IMR-90 (cell line): ENCODE measurements at regions not wholly inside any gene's neighbourhood (a gene's known extent, or its start where the extent isn't known, plus 50 kb on each side); places are given as distances from the start of the nearest gene placed in this dataset.

Experiments
- ATAC-seq: fragments of 200-7000 bp; cut with Tn5 transposase; 2 replicates; pipeline ENCODE4 v1.9.1; 2020; ENCODE audit warnings: low read depth, mild to moderate bottlenecking, moderate library complexity
- BruUV-seq: library from RNA; stranded (reverse); fragments of 400-500 nt; replicated peaks from 2 replicates; lab custom pipeline; 2021; lab: Mats Ljungman, UMichigan
- CTCF ChIA-PET: fragments of 300-600 bp; formaldehyde crosslinking; extraction: SDS; loops from one replicate; lab custom pipeline; 2021; ENCODE audit warnings: antibody characterized with exemption; lab: Yijun Ruan, JAX
- POLR2A ChIA-PET: fragments of 300-600 bp; sonication (Branson Sonifier 250); formaldehyde crosslinking; loops from one replicate; lab custom pipeline; 2022; ENCODE audit warnings: antibody characterized with exemption; ENCODE audit not compliant: unreplicated experiment; lab: Charles Lee
- DNase-seq: peaks from one replicate; pipeline ENCODE4 v3.0.0; 2013
- H2AFZ ChIP-seq: replicated peaks from 2 replicates; pipeline ENCODE3; 2013; ENCODE audit warnings: low read length, mild to moderate bottlenecking; ENCODE audit not compliant: poor library complexity
- H2AK5ac ChIP-seq: 2 replicates; pipeline ENCODE4 v1.6.1; 2013; ENCODE audit warnings: low read depth, low read length, inconsistent platforms
- H2AK9ac ChIP-seq: replicated peaks from 2 replicates; pipeline ENCODE3; 2013; ENCODE audit warnings: mild to moderate bottlenecking, low read depth, low read length, moderate library complexity; ENCODE audit not compliant: poor library complexity
- H2BK120ac ChIP-seq: 2 replicates; pipeline ENCODE4 v1.6.1; 2013; ENCODE audit warnings: low read depth, low read length, inconsistent platforms
- H2BK15ac ChIP-seq: 3 replicates; pipeline ENCODE4 v1.6.1; 2013; ENCODE audit warnings: low read depth, low read length, inconsistent platforms
- H2BK20ac ChIP-seq: 2 replicates; pipeline ENCODE4 v1.6.1; 2013; ENCODE audit warnings: low read depth, mild to moderate bottlenecking, inconsistent platforms, low read length, moderate library complexity
- H2BK5ac ChIP-seq: 2 replicates; pipeline ENCODE4 v1.6.1; 2013; ENCODE audit warnings: mild to moderate bottlenecking, low read depth, low read length, inconsistent platforms; ENCODE audit not compliant: poor library complexity, severe bottlenecking
- H3K14ac ChIP-seq: replicated peaks from 2 replicates; pipeline ENCODE4 v1.6.1; 2013; ENCODE audit warnings: low read depth, low read length, inconsistent platforms
- H3K18ac ChIP-seq: 2 replicates; pipeline ENCODE4 v1.6.1; 2013; ENCODE audit warnings: low read depth, low read length, control low read depth
- H3K23ac ChIP-seq: 2 replicates; pipeline ENCODE4 v1.6.1; 2013; ENCODE audit warnings: low read depth, low read length, inconsistent platforms
- H3K27ac ChIP-seq: 2 replicates; pipeline ENCODE4 v1.5.1; 2013; ENCODE audit warnings: mild to moderate bottlenecking, control low read depth, low read length; ENCODE audit not compliant: insufficient read depth
- H3K27me3 ChIP-seq: 2 replicates; pipeline ENCODE4 v1.6.1; 2013; ENCODE audit warnings: low read length; ENCODE audit not compliant: control insufficient read depth, insufficient read depth
- H3K36me3 ChIP-seq: 2 replicates; pipeline ENCODE4 v1.6.1; 2013; ENCODE audit warnings: low read length, mixed read lengths; ENCODE audit not compliant: control insufficient read depth, insufficient read depth
- H3K4ac ChIP-seq: 2 replicates; pipeline ENCODE4 v1.6.1; 2013; ENCODE audit warnings: low read depth, low read length, inconsistent platforms
- H3K4me1 ChIP-seq: 2 replicates; pipeline ENCODE4 v1.6.1; 2013; ENCODE audit warnings: low read length, mixed read lengths; ENCODE audit not compliant: control insufficient read depth, insufficient read depth
- H3K4me2 ChIP-seq: 2 replicates; pipeline ENCODE4 v1.6.1; 2013; ENCODE audit warnings: low read depth, mild to moderate bottlenecking, control low read depth, low read length, moderate library complexity
- H3K4me3 ChIP-seq: 2 replicates; pipeline ENCODE4 v1.5.1; 2013; ENCODE audit warnings: low read depth, mild to moderate bottlenecking, control low read depth, low read length, moderate library complexity; ENCODE audit not compliant: insufficient read depth
- H3K56ac ChIP-seq: 2 replicates; pipeline ENCODE4 v1.6.1; 2013; ENCODE audit warnings: low read length, inconsistent platforms; ENCODE audit not compliant: insufficient read depth; ENCODE audit errors: extremely low read depth
- H3K79me1 ChIP-seq, 2 experiments: 2 replicates each; pipeline ENCODE4 v1.6.1; 2013; ENCODE audit warnings: low read length in 2 of 2, inconsistent platforms in 1 of 2, low read depth in 1 of 2
- H3K9ac ChIP-seq: 2 replicates; pipeline ENCODE4 v1.6.1; 2013; ENCODE audit warnings: low read depth, low read length, control low read depth
- H3K9me1 ChIP-seq: 2 replicates; pipeline ENCODE4 v1.6.1; 2013; ENCODE audit warnings: low read length, inconsistent platforms; ENCODE audit not compliant: insufficient read depth
- H3K9me3 ChIP-seq: 2 replicates; pipeline ENCODE4 v1.6.1; 2013; ENCODE audit warnings: low read length; ENCODE audit not compliant: control insufficient read depth, insufficient read depth
- H4K20me1 ChIP-seq: 2 replicates; pipeline ENCODE4 v1.6.1; 2013; ENCODE audit warnings: low read length, inconsistent platforms; ENCODE audit not compliant: insufficient read depth
- H4K5ac ChIP-seq: 2 replicates; pipeline ENCODE4 v1.6.1; 2013; ENCODE audit warnings: mild to moderate bottlenecking, low read depth, low read length, control low read depth
- H4K8ac ChIP-seq, 2 experiments: 2 replicates each; pipeline ENCODE4 v1.6.1; 2013; ENCODE audit warnings: low read depth in 2 of 2, low read length in 2 of 2, control low read depth in 1 of 2, inconsistent platforms in 1 of 2
- H4K91ac ChIP-seq: 2 replicates; pipeline ENCODE4 v1.6.1; 2013; ENCODE audit warnings: low read depth, low read length, inconsistent platforms; ENCODE audit not compliant: insufficient read depth
- CEBPB ChIP-seq: IDR thresholded peaks from 2 replicates; pipeline ENCODE4 v1.6.1; 2012; ENCODE audit warnings: low read depth, low read length, improper control_type of control experiment
- CHD1 ChIP-seq: IDR thresholded peaks from 2 replicates; pipeline ENCODE4 v1.6.1; 2012; ENCODE audit warnings: low read depth, low read length, improper control_type of control experiment
- POLR2A ChIP-seq: IDR thresholded peaks from 2 replicates; pipeline ENCODE4 v1.6.1; 2012; ENCODE audit warnings: mild to moderate bottlenecking, low read depth, low read length
- SMC3 ChIP-seq: fragments of 150-350 bp; IDR thresholded peaks from 2 replicates; pipeline ENCODE4 v1.6.1; 2016; ENCODE audit warnings: low read depth, mild to moderate bottlenecking, antibody characterized with exemption, low read length, moderate library complexity
- USF2 ChIP-seq: fragments of 150-350 bp; IDR thresholded peaks from 2 replicates; pipeline ENCODE4 v1.6.1; 2017; ENCODE audit warnings: mild to moderate bottlenecking, antibody characterized with exemption, low read length, low read depth
- WGBS, 2 experiments: methylation state at CpG; one replicate each; pipeline versions ENCODE4 v1.1.5 to v1.1.7; 2013; ENCODE audit warnings: missing lambda C conversion rate in 2 of 2; ENCODE audit not compliant: insufficient read length in 1 of 2; ENCODE audit errors: extremely low coverage in 2 of 2; 5-methylcytosine and 5-hydroxymethylcytosine counted together
- dilution Hi-C: fragments of 300-500 bp; cut with HindIII; formaldehyde crosslinking; loops from one replicate; pipeline ENCODE4 v1.14.3; 2018; ENCODE audit warnings: low sequenced_read_pairs; ENCODE audit not compliant: unreplicated experiment
- in situ Hi-C: fragments of 300-500 bp; cut with MboI; formaldehyde crosslinking; loops from 3 replicates; pipeline ENCODE4 v1.14.3; 2019; ENCODE audit warnings: low sequenced_read_pairs, inconsistent platforms, mixed read lengths
- intact Hi-C: fragments of 100-400 bp; cut with micrococcal nuclease; formaldehyde crosslinking; loops from 2 replicates; pipeline ENCODE4 v1.10.0; 2022

DNA sequence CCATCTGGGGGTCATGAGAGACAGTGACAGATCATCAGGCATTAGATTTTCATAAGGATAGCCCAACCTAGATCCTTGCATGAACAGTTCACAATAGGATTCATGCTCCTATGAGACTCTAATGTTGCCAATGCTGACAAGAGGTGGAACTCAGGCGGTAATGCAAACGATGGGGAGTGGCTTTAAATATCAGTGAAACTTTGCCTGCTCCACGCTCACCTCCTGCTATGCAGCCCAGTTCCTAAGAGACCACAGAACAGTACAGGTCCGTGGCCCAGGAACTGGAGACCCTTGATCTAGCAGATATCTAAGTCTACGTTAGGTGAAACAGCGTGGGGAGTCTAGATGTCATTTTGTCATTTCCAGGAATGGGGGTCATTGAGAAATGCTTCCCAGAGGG, 165.7 kb downstream of the OR13H1 start:
- Histone ChIP-seq H3K56ac (no peak overlapping the region), H2AFZ (no peak overlapping the region), H3K4me2 (no peak overlapping the region), H4K20me1 (no peaks in the 10 kb centered on the region), H2BK15ac (no peak overlapping the region), H3K4me3 (no peak overlapping the region), H3K14ac (no peak overlapping the region), H3K4ac (no peak overlapping the region), H2AK9ac (no peak overlapping the region), H3K9me3 (no peaks in the 10 kb centered on the region), H3K27me3 (no peaks in the 10 kb centered on the region), H4K8ac (no peak overlapping the region), H3K4me1 (no peaks in the 10 kb centered on the region), H2BK120ac (no peak overlapping the region), H2BK5ac (no peak overlapping the region), H3K9me1 (no peaks in the 10 kb centered on the region), H3K18ac (no peak overlapping the region), H3K36me3 (no peaks in the 10 kb centered on the region), H3K23ac (no peak overlapping the region), H3K9ac (no peak overlapping the region), H3K79me1 (no peaks in the 10 kb centered on the region), H4K5ac (no peak overlapping the region), H3K27ac (no peak overlapping the region), H4K91ac (no peak overlapping the region), H2AK5ac (no peak overlapping the region), H2BK20ac (no peak overlapping the region)
- TF ChIP-seq SMC3 (no peak), CEBPB (no peak), CHD1 (no peak), POLR2A (no peak), USF2 (no peak)
- BruUV-seq: no TSS peak
- WGBS, 2 experiments: 74% methylated on average over 4 of the region's 6 CpGs; no CpG with 5 or more reads in 1 of the 2 experiments
- in situ Hi-C loops: no loop called here
- ChIA-PET POLR2A (no interaction called here), CTCF (no interaction called here)
- DNase-seq: no peak
- dilution Hi-C loops: no loop called here
- intact Hi-C loops: no loop called here
- no peak for ATAC-seq
